NT2/D1 (cell line): ENCODE measurements at regions not wholly inside any gene's neighbourhood (a gene's known extent, or its start where the extent isn't known, plus 50 kb on each side); places are given as distances from the start of the nearest gene placed in this dataset.

Source experiments
- SUZ12 ChIP-seq: IDR thresholded peaks from 2 replicates; pipeline ENCODE4 v1.6.1; 2011; ENCODE audit not compliant: insufficient read length, insufficient read depth; ENCODE audit errors: extremely low read depth
- YY1 ChIP-seq: IDR thresholded peaks from 2 replicates; pipeline ENCODE4 v1.6.1; 2011; ENCODE audit not compliant: insufficient read length, insufficient read depth
- ZNF274 ChIP-seq: IDR thresholded peaks from 2 replicates; pipeline ENCODE4 v1.6.1; 2011; ENCODE audit warnings: mild to moderate bottlenecking, low read depth, low read length

GRCh38 chr2:66897181-66897580, 462.3 kb downstream of the MEIS1 start:
- TF ChIP-seq YY1 (no peak), ZNF274 (no peak), SUZ12 (no peak)
